Glutamatergic neuron (in vitro differentiated cells): ENCODE measurements at regions not wholly inside any gene's neighbourhood (a gene's known extent, or its start where the extent isn't known, plus 50 kb on each side); places are given as distances from the start of the nearest gene placed in this dataset.

Experiments
- DNase-seq: peaks from one replicate; pipeline ENCODE4 v3.0.0; 2022
- H3K27ac Mint-ChIP-seq: one replicate; pipeline ENCODE4 v1.8.0; 2020; ENCODE audit warnings: mild to moderate bottlenecking, mixed read lengths, inconsistent platforms; ENCODE audit not compliant: unreplicated experiment
- H3K27me3 Mint-ChIP-seq: one replicate; pipeline ENCODE4 v1.8.0; 2020; ENCODE audit warnings: mild to moderate bottlenecking, moderate library complexity, mixed read lengths, inconsistent platforms; ENCODE audit not compliant: unreplicated experiment
- H3K36me3 Mint-ChIP-seq: one replicate; pipeline ENCODE4 v1.8.0; 2020; ENCODE audit warnings: mild to moderate bottlenecking, mixed read lengths, inconsistent platforms; ENCODE audit not compliant: unreplicated experiment
- H3K4me1 Mint-ChIP-seq: one replicate; pipeline ENCODE4 v1.8.0; 2020; ENCODE audit warnings: mild to moderate bottlenecking, low read depth, mixed read lengths, inconsistent platforms; ENCODE audit not compliant: unreplicated experiment
- H3K4me3 Mint-ChIP-seq: one replicate; pipeline ENCODE4 v1.8.0; 2020; ENCODE audit warnings: mild to moderate bottlenecking, mixed read lengths, inconsistent platforms; ENCODE audit not compliant: unreplicated experiment
- H3K9me3 Mint-ChIP-seq: one replicate; pipeline ENCODE4 v1.8.0; 2020; ENCODE audit warnings: mild to moderate bottlenecking, moderate library complexity, mixed read lengths, inconsistent platforms; ENCODE audit not compliant: unreplicated experiment
- CTCF ChIP-seq: fragments of 200-600 bp; sonication (generic); IDR thresholded peaks from one replicate; pipeline ENCODE4 v1.5.0; 2021; ENCODE audit not compliant: partially characterized antibody, unreplicated experiment

DNA sequence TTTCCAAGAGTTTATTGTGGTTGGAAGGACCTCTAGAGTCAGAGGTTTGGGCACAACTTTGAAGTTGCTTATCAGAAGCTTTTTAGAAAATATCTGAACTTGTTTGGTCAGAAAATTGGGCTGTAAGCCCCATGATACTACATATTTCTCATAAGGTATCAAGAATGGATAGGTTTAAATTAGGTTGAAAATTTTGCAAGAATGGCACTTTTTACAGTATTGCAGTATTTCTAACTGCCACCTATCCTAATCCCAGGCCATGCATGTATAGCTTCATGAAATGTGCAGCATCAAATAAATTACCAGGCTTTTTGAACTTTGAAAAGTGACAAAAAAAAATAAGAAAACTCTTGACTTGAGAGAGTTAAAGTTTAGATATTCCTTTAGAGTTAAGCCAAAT, 367.2 kb downstream of the FIGN start:
- no peaks in the 10 kb centered on the region for H3K4me1 Mint-ChIP-seq
- no peak overlapping the region for H3K4me3 Mint-ChIP-seq
- no peaks in the 10 kb centered on the region for H3K36me3 Mint-ChIP-seq
- DNase-seq, result no peak
- no peaks in the 10 kb centered on the region for H3K27me3 Mint-ChIP-seq
- no peak for TF ChIP-seq CTCF
- H3K9me3 Mint-ChIP-seq, result no peaks in the 10 kb centered on the region
- H3K27ac Mint-ChIP-seq, result no peak overlapping the region

DNA sequence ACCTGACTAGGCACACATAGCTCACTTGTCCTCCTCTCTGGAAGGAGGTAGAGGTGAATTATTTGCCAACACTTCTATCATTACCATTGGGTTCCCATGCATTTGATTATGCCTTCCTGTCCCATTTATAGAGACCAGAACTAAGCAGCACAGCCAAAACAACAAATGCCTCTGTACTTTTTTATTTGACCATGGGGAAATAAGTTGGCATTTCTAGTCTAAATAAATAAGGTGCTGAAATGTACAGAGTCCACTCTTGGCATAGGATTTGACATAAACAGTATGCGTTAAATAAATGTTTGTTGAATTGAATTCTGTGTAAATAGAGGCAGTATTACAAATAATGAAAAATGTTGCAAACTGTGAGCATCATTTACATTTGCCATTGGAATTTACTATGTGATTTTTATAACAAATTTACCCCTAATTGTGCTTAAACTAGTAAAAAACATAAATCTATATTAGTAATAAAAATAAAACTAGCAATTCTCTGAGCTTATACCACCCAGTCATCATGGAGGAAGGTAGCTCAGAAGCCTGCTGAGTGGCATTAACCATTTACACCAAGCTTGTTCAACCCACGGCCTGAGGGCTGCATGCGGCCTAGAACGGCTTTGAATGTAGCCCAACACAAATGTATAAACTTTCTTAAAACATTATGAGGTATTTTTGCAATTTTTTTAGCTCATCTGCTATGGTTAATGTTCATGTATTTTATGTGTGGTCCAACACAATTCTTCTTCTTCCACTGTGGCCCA, 367.8 kb downstream of the FIGN start:
- no peak overlapping the region for H3K27ac Mint-ChIP-seq
- no peak for TF ChIP-seq CTCF
- no peak overlapping the region for H3K4me3 Mint-ChIP-seq
- no peaks in the 10 kb centered on the region for H3K27me3 Mint-ChIP-seq
- no peaks in the 10 kb centered on the region for H3K4me1 Mint-ChIP-seq
- H3K9me3 Mint-ChIP-seq, result no peaks in the 10 kb centered on the region
- DNase-seq, result no peak
- H3K36me3 Mint-ChIP-seq, result no peaks in the 10 kb centered on the region

DNA sequence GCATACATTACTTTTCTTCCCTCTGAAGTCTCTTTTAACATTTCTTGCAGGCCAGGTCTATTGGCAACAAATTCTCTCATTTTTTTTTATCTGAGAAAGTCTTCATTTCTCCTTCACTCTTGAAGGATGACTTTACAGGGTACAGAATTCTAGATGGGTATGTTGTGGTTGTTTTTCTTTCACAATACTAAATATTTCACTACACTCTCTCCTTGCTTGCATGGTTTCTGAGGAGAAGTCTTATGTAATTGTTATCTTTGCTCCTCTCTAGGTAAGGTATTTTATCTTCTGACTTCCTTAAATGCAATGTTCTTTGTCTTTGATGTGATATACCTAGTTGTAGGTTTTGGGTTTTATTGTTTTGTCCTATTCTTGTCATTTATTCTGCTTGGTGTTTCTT, 371.1 kb downstream of the FIGN start:
- Mint-ChIP-seq H3K4me1 (no peaks in the 10 kb centered on the region), H3K4me3 (no peak overlapping the region), H3K27me3 (no peaks in the 10 kb centered on the region), H3K36me3 (no peaks in the 10 kb centered on the region), H3K27ac (no peak overlapping the region), H3K9me3 (no peaks in the 10 kb centered on the region)
- no peak for DNase-seq
- TF ChIP-seq CTCF, result no peak

GRCh38 chr2:163353551-163353950, 382.3 kb downstream of the FIGN start:
- no peaks in the 10 kb centered on the region for H3K36me3 Mint-ChIP-seq
- peaks cover 14% of the 10 kb centered on the region for H3K4me1 Mint-ChIP-seq
- H3K9me3 Mint-ChIP-seq, result peaks cover 6% of the 10 kb centered on the region
- DNase-seq, result no peak
- TF ChIP-seq CTCF, result no peak
- H3K27ac Mint-ChIP-seq, result no peak overlapping the region
- no peak overlapping the region for H3K4me3 Mint-ChIP-seq
- no peaks in the 10 kb centered on the region for H3K27me3 Mint-ChIP-seq

- Mint-ChIP-seq H3K36me3 (no peaks in the 10 kb centered on the region), H3K9me3 (peaks cover 9% of the 10 kb centered on the region), H3K27me3 (no peaks in the 10 kb centered on the region), H3K4me1 (peaks cover 21% of the 10 kb centered on the region), H3K4me3 (no peak overlapping the region), H3K27ac (no peak overlapping the region)
- no peak for TF ChIP-seq CTCF
- no peak for DNase-seq
These were observed 383.8 kb downstream of the FIGN start for GRCh38 chr2:163351966-163352365.
